Retina (tissue), 1 donor: ENCODE measurements at regions not wholly inside any gene's neighbourhood (a gene's known extent, or its start where the extent isn't known, plus 50 kb on each side); places are given as distances from the start of the nearest gene placed in this dataset.

Source experiments
- DNase-seq: peaks from one replicate; pipeline ENCODE4 v3.0.0-alpha.2; 2016

DNA sequence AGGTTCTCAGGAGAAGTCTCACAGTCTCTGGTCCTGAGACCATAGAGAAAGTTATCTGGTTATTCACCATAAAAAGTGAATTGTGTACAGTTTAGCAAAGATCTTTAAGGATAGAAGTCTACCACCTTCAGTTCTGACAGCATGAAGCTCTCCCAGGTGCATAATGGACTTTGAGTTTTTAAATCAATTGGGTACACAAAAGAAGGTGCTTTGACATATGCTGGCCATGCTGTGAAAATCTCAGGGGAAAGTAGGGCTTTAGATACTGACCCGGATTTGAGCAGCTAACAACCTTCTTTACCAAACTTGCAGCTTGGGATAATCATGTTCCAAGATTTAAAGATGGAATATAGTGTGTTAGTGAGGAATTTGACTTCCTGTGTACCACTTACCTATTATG lies 264.2 kb downstream of the ZSWIM6 start:
- no peak for DNase-seq

DNA sequence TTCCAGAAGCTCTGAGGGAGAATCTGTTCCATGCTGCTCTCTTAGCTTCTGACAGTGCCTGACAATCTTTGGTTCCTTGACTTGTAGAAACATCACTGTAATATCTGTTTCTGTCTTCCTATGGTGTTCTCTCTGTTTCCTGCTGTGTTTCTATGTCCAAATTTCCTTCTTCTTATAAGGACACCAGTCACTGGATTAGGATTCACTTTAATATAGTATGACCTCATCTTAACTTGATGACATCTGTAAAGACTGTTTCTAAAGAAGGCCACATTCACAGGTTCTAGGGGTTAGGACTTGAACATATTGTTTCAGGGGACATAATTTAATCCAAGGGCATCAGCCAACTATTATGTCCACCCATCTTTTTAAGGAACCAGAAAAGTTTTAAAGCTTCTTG lies 265.6 kb downstream of the ZSWIM6 start:
- no peak for DNase-seq

- no peak for DNase-seq
Observed at GRCh38 chr5:61598126-61598525, 266.1 kb downstream of the ZSWIM6 start.

GRCh38 chr5:61599370-61600122 lies 267.5 kb downstream of the ZSWIM6 start:
- no peak for DNase-seq

- DNase-seq: no peak
Observed at GRCh38 chr5:61600123-61600444, 268.0 kb downstream of the ZSWIM6 start.

DNA sequence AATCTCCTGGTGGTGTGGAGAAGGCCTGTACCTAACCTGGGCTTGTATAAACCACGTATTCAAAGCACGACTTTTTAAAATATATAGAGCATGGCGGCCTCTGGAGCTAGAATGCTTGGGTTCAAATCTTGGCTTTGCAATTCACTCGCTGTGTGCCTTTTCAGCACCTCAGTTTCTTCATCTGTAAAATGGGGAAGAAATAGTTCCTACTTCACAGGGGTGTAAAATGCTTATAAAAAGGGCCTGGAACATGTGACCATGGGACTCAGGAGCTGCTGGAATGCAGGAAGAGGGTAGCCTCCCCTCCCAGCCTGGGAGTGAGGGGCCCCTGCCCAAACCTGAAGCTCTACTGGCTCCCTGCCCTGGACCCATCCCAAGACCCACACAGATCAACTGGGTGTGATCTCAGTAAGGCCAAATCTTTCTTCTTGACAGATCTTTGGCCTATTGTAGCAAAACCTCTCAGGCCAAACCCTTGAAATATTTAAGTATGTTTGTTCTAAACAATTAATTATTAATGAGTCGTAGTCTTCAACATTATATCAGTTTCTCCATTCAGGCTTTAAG lies 269.0 kb downstream of the ZSWIM6 start:
- no peak for DNase-seq

DNA sequence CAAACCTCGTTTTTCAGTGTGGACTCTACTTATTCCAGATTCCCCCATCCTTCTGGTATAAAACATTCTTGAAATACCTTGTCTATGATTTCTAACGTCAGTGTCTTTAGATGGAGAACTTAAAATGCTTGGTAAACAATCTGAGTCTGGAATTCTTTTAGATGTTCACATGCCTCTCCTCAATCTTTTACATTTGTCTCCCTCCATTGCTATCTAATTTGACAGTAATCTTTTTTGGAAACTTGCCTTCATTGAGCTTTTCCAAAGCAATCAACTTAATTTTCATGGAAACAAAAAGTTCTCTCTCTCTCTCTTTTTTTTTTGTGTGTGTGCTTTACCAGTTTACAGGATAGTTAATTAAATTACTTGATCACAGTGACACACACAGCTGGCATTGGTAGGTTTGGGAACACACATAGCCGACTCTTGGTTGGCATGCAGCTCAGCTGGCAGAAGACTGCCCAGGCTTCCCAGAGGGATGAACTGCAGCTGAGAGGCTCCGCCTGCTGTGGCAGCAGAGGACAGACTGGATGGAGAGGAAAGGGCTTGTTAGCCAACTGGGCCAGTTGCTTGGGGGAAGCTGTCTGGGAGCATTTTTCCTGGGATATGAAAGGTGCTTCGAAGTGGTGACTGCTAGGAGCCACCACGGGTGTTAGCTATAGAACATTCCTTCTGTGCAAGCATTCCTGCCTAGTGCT lies 271.3 kb downstream of the ZSWIM6 start:
- no peak for DNase-seq

DNA sequence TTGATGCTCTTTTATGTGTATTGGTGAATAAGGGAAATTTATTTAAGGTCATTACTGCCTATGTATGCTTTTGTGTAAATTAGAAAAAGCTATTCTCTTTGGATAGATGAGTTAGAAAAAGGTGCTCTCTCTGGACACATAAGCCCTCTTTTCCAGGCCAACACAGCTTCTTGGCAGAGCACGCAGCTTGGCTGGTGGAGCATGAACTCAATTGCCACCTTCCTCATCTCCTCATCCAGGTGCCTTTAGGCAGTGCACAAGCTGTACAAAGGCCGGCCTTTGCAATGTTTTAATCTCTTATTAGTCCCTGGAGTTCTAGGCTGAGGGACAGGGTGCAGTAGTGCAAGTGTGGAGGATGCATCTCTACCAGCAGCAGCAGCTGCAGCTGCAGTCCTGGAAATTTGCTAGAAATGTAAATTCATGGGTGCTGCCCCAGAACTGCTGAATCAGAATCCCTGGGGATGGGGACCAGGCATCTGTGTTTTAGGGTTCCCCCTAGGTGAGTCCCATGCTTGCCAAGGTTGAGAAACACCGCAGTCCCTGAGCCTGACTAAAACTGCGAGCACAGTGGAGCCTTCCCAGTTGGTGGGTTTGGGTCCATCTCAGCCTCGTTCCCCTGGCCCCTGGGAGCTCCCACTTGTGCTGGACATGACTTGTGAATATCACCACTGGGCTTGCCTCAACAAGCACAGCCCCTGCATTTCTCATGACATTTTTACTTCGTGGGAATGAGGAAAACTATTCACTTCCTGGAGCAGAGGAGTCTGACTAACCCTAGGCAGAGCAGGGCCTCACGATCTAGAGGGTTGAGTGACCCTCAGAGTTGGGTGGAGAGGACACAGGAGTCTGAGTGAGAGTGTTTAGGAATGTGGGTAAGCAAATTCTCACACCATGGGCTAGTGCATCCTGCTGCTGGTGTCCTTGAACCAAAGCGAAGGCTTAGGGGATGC lies 272.3 kb downstream of the ZSWIM6 start:
- no peak for DNase-seq

DNA sequence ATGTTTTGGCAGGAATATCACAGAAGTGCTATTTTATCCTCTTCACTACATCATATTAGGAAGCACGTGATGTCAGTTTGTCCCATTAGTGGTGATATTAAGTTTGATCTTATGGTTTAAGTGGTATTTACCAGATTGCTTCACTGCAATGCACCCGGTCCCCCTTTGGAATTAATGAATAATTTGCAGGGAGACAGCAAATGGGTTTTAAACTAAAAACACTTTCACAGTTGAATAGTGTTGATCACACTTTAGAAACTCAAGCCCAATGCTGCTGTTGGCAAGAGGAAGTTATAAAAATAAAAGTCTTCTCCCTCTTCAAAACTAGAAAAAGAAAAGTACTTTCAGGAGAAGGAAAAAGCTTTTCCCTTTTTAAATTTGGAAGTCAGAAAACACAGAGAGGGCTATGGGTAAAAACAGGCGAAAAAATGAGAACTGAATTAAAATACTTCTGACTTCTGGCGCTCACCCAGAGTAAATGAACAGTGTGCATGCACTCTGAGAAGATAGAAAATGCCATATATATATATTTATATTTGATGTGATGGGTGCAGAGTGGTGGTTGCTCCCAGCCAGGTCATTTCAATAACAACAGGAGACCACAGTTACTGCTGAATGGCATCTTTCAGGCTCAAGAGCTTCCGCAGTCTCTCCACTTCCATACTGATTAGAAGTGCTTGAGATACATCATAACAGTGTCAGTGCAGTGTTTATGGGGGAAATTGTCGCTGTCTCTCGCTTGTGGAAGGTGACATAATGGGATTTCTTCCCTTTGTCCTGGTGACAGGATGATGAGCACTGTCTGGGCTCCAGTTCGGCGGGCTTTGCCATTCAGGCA lies 278.0 kb downstream of the ZSWIM6 start:
- no peak for DNase-seq

DNA sequence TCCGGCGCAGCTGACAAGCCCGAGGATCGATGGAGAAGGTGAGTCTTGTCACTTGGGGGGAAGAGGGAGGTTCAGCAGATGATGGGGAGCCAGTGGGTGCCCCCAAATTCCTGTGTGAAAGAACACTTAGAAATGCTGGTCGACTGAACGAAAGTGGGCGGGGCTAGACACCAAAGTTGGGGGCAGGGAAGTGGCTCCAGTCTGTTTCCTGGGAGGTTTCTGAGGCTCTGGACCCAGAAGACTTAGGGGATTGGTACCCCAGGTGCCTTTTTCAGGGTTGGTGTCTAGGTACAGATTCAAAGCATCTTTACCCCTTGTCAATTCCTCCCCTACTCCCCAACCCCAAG lies 278.6 kb downstream of the ZSWIM6 start:
- DNase-seq: no peak

- no peak for DNase-seq
Observed at GRCh38 chr5:61612431-61612830, 280.4 kb downstream of the ZSWIM6 start.

- no peak for DNase-seq
Observed at GRCh38 chr5:61613679-61614078, 281.6 kb downstream of the ZSWIM6 start.

GRCh38 chr5:61614606-61615005 lies 282.5 kb downstream of the ZSWIM6 start:
- DNase-seq: no peak

DNA sequence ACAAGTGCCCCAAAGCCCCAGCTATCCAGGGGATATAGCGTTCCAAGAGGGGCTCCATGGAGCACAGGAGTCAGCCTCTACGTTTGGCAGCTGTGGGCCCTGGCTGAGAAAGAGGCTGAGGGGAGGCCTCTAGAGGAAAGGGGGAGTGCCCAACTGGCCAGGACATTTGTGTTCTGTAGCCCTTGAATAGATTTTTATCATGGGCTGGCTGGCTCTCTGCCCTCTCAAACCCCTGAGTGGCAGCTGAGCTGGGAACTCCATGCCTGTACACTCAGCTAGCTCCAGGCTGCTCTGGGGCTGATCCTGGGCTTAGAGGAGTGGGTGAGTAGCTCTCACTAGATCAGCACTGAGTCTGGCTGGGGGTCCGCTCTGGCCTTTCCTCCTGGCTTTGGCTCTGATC lies 285.0 kb downstream of the ZSWIM6 start:
- no peak for DNase-seq

- DNase-seq: no peak
Observed at GRCh38 chr5:61617995-61618525, 286.0 kb downstream of the ZSWIM6 start.

DNA sequence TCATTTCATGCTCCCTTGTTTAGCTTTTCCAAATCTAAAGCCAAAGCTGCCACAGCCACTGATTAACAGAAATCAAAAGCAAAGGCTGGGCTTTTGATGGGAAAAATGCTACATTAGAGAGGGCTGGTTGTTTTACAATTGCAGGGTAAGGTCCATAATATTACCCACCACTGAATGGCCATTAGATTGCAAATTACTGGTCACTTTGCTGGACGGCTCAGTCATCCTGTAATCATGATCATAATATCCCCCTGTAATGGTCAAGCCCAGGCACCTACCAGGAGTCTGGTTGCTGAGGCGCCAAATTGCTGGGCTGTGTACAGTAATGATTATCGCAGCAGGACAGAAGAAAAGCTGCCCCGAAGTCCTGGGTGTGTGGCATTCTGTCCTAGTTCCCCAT lies 286.5 kb downstream of the ZSWIM6 start:
- no peak for DNase-seq

DNA sequence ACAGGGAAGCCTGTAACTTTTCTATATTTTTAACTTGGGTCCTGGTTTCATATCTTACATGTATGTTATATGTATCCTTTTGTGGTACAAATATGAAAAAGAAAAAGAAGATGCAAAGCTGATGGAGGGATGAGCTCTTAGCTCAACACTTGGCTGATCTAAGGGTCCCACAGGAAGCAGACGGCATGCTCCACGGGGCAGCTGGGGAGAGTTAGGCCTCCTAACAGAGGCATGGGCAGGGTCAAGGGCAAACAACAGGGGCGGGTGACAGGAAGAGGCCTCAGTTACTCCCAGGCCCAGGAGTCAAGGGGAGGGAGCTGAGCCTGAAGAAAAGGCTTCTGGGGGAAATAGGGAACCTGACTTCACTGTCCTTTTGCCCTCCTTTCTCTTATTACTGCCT lies 287.2 kb downstream of the ZSWIM6 start:
- DNase-seq: no peak

DNA sequence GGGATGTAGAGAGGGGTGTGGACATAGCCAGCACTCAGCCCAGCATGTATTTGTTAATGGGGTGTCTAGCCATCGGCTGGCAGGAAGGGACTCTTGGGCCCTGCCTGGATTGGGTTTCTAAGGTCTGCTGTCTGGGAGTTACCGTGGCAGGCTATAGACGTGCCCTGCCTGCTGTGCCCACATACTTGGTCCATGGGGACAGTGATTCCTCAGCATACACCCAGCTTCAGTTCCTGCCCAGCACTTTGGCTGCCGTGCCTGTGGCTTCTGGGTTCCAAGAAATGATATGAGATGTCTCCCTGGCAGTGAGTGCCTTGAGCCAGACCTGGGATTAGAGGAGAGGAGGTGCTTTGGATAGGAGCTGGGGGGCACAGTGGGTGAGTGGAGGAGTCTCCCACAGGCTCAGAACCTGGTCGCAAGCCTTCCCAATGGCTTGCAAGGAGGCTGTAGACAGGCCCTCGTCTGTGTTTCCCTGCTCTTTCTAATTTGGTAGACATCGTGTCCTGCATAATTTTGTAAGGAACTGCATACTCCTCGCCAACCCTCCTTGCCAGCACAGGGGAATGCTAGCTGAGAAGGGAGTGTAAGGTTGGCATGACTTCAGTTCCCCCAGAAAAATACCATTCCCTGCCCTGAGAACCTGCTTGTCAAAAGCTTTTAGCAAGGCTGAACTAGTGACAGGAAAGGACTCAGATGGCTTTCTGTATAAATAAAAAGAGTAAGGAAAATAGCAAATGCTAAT lies 287.9 kb downstream of the ZSWIM6 start:
- no peak for DNase-seq

DNA sequence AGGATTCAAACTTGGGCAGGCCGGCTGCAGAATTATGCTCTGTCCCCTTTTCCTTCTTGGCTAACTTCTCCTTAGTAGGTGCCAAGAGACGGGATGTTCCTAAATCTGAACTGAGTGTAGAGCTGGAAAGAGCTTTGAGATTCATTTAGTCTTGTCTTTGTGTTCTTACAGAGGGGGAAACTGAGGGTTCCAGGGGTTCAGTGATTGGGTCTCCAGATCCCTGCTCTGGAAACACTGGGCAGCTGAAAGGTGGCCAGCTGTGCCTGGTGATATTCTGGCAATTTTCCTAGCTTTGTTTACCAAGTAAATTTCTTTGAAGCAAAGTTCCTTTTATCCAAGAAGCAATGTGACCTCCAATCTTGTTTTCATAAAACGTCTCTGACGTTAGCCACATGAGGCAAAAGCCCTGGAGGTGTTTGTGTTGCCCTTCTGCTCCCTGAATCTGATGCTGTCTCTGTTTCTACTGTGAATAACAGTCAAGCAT lies 288.7 kb downstream of the ZSWIM6 start:
- no peak for DNase-seq

DNA sequence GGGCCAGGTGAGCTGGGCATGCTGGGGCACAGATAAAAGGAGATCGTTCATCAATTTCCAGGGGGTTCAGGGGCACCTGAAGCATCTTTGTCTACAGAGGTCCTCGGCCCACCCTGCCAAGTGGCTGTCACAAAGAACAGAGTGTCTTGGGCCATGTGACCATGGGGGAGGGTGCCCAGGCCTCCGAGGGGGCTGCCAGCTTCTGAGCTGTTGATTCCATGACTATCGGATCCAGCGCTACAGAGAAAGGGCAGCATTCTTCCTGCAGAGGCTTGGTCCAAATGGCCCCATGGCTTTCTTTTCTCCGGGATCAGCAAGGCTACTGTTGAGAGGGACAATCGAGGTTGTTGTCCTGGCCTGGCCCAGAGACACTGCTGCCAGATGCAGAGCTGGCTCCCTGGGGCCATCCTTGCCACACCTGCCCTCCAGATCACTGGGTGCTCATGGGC lies 289.2 kb downstream of the ZSWIM6 start:
- no peak for DNase-seq

- DNase-seq: no peak
Observed at GRCh38 chr5:61622156-61622555, 290.1 kb downstream of the ZSWIM6 start.
